ENCODE measurements at regions not wholly inside any gene's neighbourhood (a gene's known extent, or its start where the extent isn't known, plus 50 kb on each side); places are given as distances from the start of the nearest gene placed in this dataset.

DNA sequence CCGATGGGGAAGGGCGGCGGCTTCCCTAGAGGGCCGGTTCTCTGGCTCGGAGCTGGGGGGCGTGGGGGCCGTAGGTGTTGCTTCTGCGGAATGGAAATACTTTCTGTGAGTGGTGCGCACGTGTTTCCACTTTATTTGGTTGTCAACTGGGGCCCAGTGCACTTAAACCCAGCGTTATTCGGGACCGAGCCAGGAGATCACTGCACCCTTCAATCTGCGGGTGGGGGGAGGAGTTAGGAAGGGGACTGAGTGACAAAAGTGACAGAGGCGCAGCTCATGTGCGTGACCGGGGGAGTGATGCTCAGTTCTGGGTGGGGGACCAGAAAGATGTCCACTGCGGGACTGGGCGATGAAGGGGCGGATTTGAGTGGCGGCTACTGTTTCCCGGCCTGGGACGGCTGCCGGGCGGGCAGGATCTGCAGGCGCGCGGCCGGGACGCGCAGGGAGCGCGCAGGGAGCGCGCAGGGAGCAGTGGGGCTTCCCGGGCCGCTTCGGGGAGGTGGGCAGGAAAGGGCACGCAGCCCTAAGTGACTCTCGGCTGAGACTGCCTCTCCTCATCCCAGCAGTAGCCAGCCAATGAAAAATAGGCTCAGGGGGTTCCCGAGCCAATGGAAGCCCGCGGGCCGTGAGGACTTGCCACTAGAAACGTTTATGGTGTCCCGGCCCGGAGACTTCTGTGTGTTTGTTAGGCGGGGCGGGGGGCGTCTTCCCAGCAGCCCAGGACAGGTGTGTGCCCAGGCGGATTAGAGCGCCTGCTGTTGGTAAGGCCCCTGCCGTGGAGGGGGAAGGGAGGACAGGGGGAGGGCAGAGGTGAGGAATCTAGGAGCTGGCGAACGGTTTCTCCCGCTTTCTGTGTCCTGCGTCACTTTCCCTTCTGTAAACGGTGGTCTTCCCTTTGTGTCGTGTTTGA, 54.3 kb upstream of the KDM7A start (continued):
- TF ChIP-seq SPEN (CRISPR knock-in tag; IDR thresholded peaks at IDR 0.05; ENCODE audit: low read depth) (peak; percentile 5; the same call in 1 of the 2 replicates), NR3C1 (CRISPR knock-in tag; IDR thresholded peaks at IDR 0.05) (no peak), SAFB2 (CRISPR knock-in tag; IDR thresholded peaks at IDR 0.05; ENCODE audit: borderline replicate concordance, low read depth) (peak; percentile 39; the same call in 1 of the 2 replicates), POLR2AphosphoS2 (IDR thresholded peaks at IDR 0.05; ENCODE audit: low read depth, low read length) (no peak), CBX5 (CRISPR knock-in tag; IDR thresholded peaks at IDR 0.05; ENCODE audit: borderline replicate concordance) (no peak; the same call in 1 of the 2 replicates), KAT8 (CRISPR knock-in tag; IDR thresholded peaks at IDR 0.05) (peak; percentile 29; the same call in 1 of the 2 replicates), SP5 (CRISPR knock-in tag; IDR thresholded peaks at IDR 0.05; ENCODE audit: borderline replicate concordance, low read depth) (peak; percentile 51; the same call in 1 of the 2 replicates), ASH2L (IDR thresholded peaks at IDR 0.05; ENCODE audit: insufficient read length, low read depth, low read length) (peak; percentile 63), SUZ12 (IDR thresholded peaks at IDR 0.05; ENCODE audit: low read depth, low read length) (no peak), XRCC5 (optimal IDR thresholded peaks at IDR 0.05; ENCODE audit: low read length) (no peak), ZFY (CRISPR knock-in tag; IDR thresholded peaks at IDR 0.05) (peak; percentile 41; the same call in 1 of the 2 replicates), NFIB (CRISPR knock-in tag; IDR thresholded peaks at IDR 0.05; ENCODE audit: borderline replicate concordance) (no peak), AHR (CRISPR knock-in tag; IDR thresholded peaks at IDR 0.05) (no peak), ZNF335 (CRISPR knock-in tag; IDR thresholded peaks at IDR 0.05) (0 out of 2 replicates have a peak, but pooled peaks have one; percentile 50), JARID2 (CRISPR knock-in tag; IDR thresholded peaks at IDR 0.05; ENCODE audit: insufficient replicate concordance) (no peak), MEIS2 (CRISPR knock-in tag; IDR thresholded peaks at IDR 0.05) (no peak; the same call in 1 of the 2 replicates), ZNF598 (CRISPR knock-in tag; IDR thresholded peaks at IDR 0.05; ENCODE audit: borderline replicate concordance) (no peak), ADNP (CRISPR knock-in tag; IDR thresholded peaks at IDR 0.05) (no peak), RORA (CRISPR knock-in tag; IDR thresholded peaks at IDR 0.05) (no peak), ZNF160 (CRISPR knock-in tag; IDR thresholded peaks at IDR 0.05) (no peak), SMARCE1 (IDR thresholded peaks at IDR 0.05; ENCODE audit: borderline replicate concordance) (no peak), ZNF790 (CRISPR knock-in tag; IDR thresholded peaks at IDR 0.05; ENCODE audit: borderline replicate concordance) (no peak), MBD4 (IDR thresholded peaks at IDR 0.05; ENCODE audit: borderline replicate concordance, low read length) (no peak), SMYD3 (CRISPR knock-in tag; IDR thresholded peaks at IDR 0.05) (peak; percentile 20; the same call in 1 of the 2 replicates), FLYWCH1 (CRISPR knock-in tag; IDR thresholded peaks at IDR 0.05) (no peak; the same call in 1 of the 2 replicates)
- TF ChIP-seq, protein P1, sequence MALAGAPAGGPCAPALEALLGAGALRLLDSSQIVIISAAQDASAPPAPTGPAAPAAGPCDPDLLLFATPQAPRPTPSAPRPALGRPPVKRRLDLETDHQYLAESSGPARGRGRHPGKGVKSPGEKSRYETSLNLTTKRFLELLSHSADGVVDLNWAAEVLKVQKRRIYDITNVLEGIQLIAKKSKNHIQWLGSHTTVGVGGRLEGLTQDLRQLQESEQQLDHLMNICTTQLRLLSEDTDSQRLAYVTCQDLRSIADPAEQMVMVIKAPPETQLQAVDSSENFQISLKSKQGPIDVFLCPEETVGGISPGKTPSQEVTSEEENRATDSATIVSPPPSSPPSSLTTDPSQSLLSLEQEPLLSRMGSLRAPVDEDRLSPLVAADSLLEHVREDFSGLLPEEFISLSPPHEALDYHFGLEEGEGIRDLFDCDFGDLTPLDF (CRISPR knock-in tag; IDR thresholded peaks at IDR 0.05): no peak; the same call in 1 of the 2 replicates
- TF ChIP-seq, protein P2, sequence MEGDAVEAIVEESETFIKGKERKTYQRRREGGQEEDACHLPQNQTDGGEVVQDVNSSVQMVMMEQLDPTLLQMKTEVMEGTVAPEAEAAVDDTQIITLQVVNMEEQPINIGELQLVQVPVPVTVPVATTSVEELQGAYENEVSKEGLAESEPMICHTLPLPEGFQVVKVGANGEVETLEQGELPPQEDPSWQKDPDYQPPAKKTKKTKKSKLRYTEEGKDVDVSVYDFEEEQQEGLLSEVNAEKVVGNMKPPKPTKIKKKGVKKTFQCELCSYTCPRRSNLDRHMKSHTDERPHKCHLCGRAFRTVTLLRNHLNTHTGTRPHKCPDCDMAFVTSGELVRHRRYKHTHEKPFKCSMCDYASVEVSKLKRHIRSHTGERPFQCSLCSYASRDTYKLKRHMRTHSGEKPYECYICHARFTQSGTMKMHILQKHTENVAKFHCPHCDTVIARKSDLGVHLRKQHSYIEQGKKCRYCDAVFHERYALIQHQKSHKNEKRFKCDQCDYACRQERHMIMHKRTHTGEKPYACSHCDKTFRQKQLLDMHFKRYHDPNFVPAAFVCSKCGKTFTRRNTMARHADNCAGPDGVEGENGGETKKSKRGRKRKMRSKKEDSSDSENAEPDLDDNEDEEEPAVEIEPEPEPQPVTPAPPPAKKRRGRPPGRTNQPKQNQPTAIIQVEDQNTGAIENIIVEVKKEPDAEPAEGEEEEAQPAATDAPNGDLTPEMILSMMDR (CRISPR knock-in tag; IDR thresholded peaks at IDR 0.05): peak; percentile 83
- TF ChIP-seq, protein P3, sequence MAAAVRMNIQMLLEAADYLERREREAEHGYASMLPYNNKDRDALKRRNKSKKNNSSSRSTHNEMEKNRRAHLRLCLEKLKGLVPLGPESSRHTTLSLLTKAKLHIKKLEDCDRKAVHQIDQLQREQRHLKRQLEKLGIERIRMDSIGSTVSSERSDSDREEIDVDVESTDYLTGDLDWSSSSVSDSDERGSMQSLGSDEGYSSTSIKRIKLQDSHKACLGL (CRISPR knock-in tag; IDR thresholded peaks at IDR 0.05): no peak

Measured in HepG2 (cell line).